ENCODE measurements at regions not wholly inside any gene's neighbourhood (a gene's known extent, or its start where the extent isn't known, plus 50 kb on each side); places are given as distances from the start of the nearest gene placed in this dataset.

DNA sequence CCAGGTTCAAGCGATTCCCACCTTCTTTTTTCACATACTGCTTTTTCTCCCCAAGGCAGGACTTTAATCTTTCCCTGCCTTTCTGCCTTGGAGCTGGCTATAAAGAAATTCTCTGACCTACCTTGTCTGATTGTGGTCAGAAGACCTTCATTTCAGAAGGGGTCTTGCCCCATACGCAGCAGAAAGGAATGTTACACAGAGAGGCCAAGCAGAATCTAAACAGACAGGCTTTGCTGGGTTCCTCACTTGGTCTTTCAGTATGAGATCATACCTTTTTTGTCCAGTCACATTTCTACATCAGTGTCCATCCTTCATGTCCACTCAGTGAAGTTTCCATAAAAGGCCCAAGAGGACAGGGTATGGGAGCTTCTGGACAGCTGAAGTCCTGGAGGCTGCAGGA lies 108.3 kb upstream of the RBPJ start:
- H3K4me3 ChIP-seq (replicated peaks; ENCODE audit: insufficient read depth, low read length): no peak overlapping the region

DNA sequence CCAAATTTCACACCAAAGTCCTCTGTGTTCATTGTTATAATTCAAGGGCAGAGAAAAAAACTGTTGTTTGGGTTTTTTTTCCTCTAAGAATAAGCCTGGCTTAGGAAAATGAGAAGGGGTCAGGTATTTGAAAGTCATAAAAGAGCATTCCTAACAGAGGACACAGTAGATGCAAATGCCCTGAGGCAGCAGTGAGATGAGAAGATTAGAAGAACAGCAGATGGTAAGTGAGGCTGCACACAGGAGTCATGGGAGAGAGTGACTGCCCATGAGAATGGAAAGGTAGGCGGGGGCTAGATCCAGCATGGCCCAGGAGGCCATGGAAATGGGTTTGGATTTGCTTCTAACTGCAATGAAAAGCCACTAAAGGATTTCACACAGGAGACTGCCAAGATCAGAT lies 107.5 kb upstream of the RBPJ start:
- TF ChIP-seq, protein P1, sequence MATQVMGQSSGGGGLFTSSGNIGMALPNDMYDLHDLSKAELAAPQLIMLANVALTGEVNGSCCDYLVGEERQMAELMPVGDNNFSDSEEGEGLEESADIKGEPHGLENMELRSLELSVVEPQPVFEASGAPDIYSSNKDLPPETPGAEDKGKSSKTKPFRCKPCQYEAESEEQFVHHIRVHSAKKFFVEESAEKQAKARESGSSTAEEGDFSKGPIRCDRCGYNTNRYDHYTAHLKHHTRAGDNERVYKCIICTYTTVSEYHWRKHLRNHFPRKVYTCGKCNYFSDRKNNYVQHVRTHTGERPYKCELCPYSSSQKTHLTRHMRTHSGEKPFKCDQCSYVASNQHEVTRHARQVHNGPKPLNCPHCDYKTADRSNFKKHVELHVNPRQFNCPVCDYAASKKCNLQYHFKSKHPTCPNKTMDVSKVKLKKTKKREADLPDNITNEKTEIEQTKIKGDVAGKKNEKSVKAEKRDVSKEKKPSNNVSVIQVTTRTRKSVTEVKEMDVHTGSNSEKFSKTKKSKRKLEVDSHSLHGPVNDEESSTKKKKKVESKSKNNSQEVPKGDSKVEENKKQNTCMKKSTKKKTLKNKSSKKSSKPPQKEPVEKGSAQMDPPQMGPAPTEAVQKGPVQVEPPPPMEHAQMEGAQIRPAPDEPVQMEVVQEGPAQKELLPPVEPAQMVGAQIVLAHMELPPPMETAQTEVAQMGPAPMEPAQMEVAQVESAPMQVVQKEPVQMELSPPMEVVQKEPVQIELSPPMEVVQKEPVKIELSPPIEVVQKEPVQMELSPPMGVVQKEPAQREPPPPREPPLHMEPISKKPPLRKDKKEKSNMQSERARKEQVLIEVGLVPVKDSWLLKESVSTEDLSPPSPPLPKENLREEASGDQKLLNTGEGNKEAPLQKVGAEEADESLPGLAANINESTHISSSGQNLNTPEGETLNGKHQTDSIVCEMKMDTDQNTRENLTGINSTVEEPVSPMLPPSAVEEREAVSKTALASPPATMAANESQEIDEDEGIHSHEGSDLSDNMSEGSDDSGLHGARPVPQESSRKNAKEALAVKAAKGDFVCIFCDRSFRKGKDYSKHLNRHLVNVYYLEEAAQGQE (IDR thresholded peaks at IDR 0.05; ENCODE audit: insufficient replicate concordance, low read depth): no peak
- TF ChIP-seq, protein P2, sequence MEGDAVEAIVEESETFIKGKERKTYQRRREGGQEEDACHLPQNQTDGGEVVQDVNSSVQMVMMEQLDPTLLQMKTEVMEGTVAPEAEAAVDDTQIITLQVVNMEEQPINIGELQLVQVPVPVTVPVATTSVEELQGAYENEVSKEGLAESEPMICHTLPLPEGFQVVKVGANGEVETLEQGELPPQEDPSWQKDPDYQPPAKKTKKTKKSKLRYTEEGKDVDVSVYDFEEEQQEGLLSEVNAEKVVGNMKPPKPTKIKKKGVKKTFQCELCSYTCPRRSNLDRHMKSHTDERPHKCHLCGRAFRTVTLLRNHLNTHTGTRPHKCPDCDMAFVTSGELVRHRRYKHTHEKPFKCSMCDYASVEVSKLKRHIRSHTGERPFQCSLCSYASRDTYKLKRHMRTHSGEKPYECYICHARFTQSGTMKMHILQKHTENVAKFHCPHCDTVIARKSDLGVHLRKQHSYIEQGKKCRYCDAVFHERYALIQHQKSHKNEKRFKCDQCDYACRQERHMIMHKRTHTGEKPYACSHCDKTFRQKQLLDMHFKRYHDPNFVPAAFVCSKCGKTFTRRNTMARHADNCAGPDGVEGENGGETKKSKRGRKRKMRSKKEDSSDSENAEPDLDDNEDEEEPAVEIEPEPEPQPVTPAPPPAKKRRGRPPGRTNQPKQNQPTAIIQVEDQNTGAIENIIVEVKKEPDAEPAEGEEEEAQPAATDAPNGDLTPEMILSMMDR (IDR thresholded peaks at IDR 0.05; ENCODE audit: insufficient read depth, low read length): no peak
- no peak for TF ChIP-seq POLR2AphosphoS5 (IDR thresholded peaks at IDR 0.05; ENCODE audit: low read depth)
- TF ChIP-seq GABPA (IDR thresholded peaks at IDR 0.05; ENCODE audit: low read depth): no peak
- TF ChIP-seq SPI1 (IDR thresholded peaks at IDR 0.05; ENCODE audit: borderline replicate concordance, low read depth): no peak
- DNase-seq (ENCODE audit: low read depth in 1 of 2, low spot score in 1 of 2): no peak
- Histone ChIP-seq H3K27ac (replicated peaks) (no peak overlapping the region), H3K27me3 (ENCODE audit: insufficient read depth, poor library complexity, severe bottlenecking) (no peaks in the 10 kb centered on the region), H3K4me3 (replicated peaks; ENCODE audit: insufficient read depth, low read length) (no peak overlapping the region)

More for the DNA sequence above, 108.3 kb upstream of the RBPJ start:
- Histone ChIP-seq H3K27me3 (ENCODE audit: insufficient read depth, poor library complexity, severe bottlenecking) (no peaks in the 10 kb centered on the region), H3K27ac (replicated peaks) (no peak overlapping the region)
- no peak for TF ChIP-seq POLR2AphosphoS5 (IDR thresholded peaks at IDR 0.05; ENCODE audit: low read depth)
- TF ChIP-seq GABPA (IDR thresholded peaks at IDR 0.05; ENCODE audit: low read depth): no peak
- TF ChIP-seq, protein P2 (IDR thresholded peaks at IDR 0.05; ENCODE audit: insufficient read depth, low read length): no peak
- DNase-seq (ENCODE audit: low read depth in 1 of 2, low spot score in 1 of 2): no peak

DNA sequence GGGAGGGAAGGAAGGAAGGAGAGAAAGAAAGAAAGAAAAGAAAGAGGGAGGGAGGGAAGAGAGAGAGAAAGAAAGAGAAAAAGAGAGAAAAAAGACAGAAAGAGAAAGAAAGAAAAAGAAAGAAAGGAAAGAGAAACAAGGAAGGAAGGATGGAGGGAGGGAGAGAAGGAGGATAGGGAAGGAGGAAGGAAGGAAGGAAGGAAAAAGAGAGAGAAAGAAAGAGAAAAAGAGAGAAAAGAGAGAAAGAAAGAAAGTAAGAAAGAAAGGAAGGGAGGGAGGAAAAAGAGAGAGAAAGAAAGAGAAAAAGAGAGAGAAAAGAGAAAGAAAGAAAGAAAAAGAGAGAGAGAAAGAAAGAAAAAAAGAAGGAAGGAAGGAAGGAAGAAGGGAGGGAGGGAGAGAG lies 105.8 kb upstream of the RBPJ start:
- TF ChIP-seq, protein P2 (IDR thresholded peaks at IDR 0.05; ENCODE audit: insufficient read depth, low read length): no peak
- no peak for TF ChIP-seq GABPA (IDR thresholded peaks at IDR 0.05; ENCODE audit: low read depth)
- no peak for TF ChIP-seq SPI1 (IDR thresholded peaks at IDR 0.05; ENCODE audit: borderline replicate concordance, low read depth)
- TF ChIP-seq POLR2AphosphoS5 (IDR thresholded peaks at IDR 0.05; ENCODE audit: low read depth): no peak
- TF ChIP-seq, protein P1 (IDR thresholded peaks at IDR 0.05; ENCODE audit: insufficient replicate concordance, low read depth): no peak
- Histone ChIP-seq H3K4me3 (replicated peaks; ENCODE audit: insufficient read depth, low read length) (no peak overlapping the region), H3K27me3 (ENCODE audit: insufficient read depth, poor library complexity, severe bottlenecking) (no peaks in the 10 kb centered on the region), H3K27ac (replicated peaks) (no peak overlapping the region)
- no peak for DNase-seq (ENCODE audit: low read depth in 1 of 2, low spot score in 1 of 2)

DNA sequence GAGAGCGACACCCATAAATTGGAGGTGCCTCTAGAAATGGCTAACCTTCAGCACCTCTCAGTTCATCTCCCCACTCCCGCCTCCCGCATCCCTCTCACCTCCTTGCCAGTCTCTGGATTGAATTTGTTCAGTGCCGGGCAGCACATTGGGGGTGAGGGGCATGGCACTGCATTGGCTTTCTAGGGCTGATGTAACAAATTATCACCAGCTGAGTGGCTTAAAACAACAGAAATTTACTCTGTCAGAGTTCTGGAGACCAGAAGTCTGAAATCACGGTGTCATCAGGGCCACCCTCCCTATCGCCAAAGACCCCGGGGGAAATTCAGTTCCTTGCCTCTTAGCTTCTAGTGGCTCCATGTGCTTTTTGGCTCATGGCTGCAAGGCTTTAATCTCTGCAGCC lies 105.1 kb upstream of the RBPJ start:
- TF ChIP-seq, protein P2 (IDR thresholded peaks at IDR 0.05; ENCODE audit: insufficient read depth, low read length): no peak
- no peak for TF ChIP-seq POLR2AphosphoS5 (IDR thresholded peaks at IDR 0.05; ENCODE audit: low read depth)
- no peak for TF ChIP-seq SPI1 (IDR thresholded peaks at IDR 0.05; ENCODE audit: borderline replicate concordance, low read depth)
- no peak for TF ChIP-seq GABPA (IDR thresholded peaks at IDR 0.05; ENCODE audit: low read depth)
- TF ChIP-seq, protein P1 (IDR thresholded peaks at IDR 0.05; ENCODE audit: insufficient replicate concordance, low read depth): no peak
- Histone ChIP-seq H3K4me3 (replicated peaks; ENCODE audit: insufficient read depth, low read length) (no peak overlapping the region), H3K27me3 (ENCODE audit: insufficient read depth, poor library complexity, severe bottlenecking) (no peaks in the 10 kb centered on the region), H3K27ac (replicated peaks) (no peak overlapping the region)
- no peak for DNase-seq (ENCODE audit: low read depth in 1 of 2, low spot score in 1 of 2)

All from HL-60 (cell line).